HS-27A (cell line): ENCODE measurements at regions not wholly inside any gene's neighbourhood (a gene's known extent, or its start where the extent isn't known, plus 50 kb on each side); places are given as distances from the start of the nearest gene placed in this dataset.
"Not testable (repeated sequence)": the region's sequence is repeated elsewhere in the genome, so short reads cannot be mapped to it uniquely, and the experiment has no call there.

Experiments used
- DNase-seq: peaks from one replicate; pipeline ENCODE4 v3.0.0-alpha.2; 2012; ENCODE audit warnings: low read depth, missing footprints

DNA sequence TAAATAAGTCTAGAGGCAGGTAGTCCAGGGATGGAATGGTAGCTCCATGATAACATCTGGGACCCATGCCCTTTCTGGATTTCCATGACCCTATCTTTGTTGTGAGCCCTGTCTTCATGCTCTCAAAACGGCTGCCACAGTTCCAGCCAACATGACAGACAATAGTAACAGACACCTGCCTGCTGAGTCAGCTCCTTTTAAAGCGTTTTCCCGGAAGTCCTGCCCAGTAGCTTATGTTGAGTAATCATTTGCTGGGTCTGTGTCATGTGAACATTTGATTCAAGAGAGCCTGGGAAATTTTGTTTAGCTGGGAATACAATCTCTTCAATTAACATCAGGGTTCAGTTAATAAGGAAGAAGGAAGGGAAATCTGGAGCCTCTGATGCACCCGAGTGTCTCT lies 262.2 kb upstream of the SULF2 start:
- no peak for DNase-seq

GRCh38 chr20:48042628-48043027 lies 257.3 kb upstream of the SULF2 start:
- no peak for DNase-seq

DNA sequence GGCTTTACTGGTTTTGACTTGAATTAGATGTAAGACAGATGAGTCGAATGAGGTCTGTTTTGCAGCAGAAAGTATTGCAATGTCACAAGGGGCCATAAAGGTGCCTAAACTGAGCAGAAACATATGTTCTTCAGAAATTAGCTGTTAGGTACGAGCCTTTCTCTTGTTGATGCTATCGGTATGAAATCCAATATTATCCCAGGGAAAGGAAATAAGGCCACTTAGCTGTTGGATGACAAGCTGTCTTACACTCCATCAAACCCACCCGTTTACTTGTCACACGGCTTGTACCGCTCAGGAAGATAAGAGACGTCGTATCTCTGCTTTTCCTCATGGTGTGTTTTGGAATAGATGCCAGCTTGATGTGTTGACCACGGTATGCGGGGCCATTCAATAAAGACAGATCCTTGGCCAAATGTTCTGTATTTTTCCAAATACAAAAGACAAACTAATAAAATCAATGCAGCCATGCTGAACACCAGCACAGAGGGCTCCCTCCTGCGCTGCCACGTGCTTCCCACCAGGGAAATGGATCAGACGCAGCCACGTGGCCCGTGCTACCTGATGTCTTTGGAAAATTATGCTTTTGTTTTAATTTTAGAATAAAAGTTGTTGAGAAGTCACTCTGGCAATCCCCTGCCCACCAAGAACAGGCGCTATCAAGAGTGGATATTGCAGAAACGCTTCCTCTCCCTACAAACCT lies 255.9 kb upstream of the SULF2 start:
- no peak for DNase-seq

DNA sequence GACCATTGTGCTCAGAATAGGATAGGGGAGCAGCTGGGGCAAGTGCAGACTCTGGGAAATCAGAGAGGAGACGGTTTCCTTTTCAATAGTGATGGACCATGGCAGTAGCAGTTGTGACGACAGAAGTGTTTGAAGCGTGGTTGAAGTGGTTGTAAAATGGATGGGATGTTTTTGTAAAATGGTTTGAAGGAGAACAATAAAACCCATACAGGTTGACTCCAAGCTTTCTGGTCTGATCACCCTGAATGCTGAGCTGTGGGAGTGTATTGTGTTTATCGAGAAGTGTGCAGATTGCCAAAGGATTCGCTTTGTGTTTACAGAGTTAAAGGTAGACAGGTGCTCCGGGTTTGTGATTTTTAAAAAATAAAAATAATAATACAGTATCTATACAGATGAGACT lies 255.2 kb upstream of the SULF2 start:
- no peak for DNase-seq

- DNase-seq = no peak
Observed at GRCh38 chr20:48040051-48040450, 254.8 kb upstream of the SULF2 start.

- DNase-seq = no peak
Observed at GRCh38 chr20:48039514-48039913, 254.2 kb upstream of the SULF2 start.

DNA sequence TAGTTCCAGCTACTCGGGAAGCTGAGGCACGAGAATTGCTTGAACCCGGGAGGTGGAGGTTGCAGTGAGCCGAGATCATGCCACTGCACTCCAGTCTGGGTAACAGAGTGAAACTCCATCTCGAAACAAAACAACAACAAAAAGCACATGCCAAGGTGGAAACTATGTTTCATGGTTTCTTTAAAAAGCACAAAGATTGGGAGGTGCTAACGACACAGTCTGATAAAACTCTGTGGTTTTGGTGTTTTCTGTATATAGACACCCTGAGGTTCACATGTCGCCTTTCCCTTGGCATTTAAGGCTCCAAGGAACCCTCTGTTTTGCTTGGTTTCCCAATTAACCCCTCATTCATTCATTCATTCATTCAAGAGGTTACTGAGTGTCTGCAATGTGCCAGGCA lies 253.4 kb upstream of the SULF2 start:
- no peak for DNase-seq

DNA sequence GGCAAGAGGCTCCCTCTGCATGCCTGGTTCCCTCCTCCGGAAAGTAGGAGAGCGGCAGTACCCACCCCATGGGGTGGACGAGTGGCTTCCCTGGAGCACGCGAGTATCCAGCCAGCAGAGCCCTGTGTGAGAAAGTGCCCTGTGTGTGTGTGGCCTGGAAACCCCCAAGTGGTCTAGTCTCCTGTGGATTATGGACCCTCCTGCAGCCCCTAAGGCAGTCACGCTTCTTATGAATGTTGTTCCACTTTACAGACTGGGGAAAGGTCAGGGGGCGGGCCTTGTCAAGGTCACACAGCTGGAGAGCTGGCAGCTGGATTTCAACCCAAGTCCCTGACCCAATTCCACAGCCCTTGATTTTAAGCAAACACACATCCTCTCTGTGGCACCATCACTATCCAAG lies 252.5 kb upstream of the SULF2 start:
- not testable (repeated sequence) for DNase-seq

DNA sequence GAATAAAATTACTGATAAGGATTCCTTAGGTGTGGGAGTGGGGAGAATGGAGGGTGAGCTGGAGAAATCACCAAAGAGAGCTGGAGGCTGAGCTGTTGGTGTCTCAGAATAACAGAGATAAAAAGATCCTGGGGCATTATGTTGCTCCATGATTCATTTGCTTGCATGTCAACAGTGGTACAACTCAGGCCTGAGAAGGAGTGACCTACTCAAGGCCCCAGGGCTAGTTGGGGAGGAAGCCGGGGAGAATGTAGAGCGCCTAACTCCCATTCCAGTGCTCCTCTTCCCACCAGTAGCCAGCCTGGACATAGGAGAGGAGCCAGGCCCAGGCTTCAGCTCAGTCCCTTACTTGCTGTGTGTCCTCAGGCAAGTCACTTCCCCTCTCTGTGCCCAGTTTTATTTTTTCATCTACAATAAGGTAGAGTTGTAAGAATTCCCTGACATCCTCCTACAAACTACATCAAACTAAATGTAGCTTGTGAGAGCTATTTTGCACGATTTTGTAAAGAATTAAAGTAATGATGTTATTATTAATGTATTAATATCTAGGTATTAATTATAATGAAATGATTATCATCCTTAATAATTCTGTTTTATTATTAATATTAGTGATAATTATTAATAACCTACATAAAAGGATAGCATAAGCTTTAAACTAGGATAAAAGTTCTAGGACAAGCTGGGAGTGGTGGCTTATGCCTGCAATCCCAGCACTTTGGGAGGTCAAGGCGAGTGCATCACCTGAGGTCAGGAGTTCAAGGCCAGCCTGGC lies 250.9 kb upstream of the SULF2 start:
- DNase-seq = no peak

DNA sequence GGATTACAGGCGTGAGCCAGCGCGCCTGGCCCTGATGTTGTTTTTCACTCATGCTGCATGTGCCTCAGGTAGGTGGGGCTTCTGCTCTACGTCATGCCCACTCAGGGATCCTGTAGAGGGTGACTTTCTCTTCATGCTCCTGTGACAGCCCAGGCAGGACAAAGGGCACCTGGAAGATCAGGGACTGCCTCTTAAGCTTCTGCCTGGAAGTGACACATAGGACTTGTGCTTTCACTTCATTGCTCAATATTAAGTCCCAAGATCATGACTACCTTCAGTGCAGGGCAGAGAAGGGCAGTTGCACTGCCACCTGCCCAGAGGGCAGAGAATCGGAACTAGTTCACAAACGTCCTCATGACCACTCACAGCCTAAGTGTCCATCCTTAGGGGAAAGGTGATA lies 249.5 kb upstream of the SULF2 start:
- DNase-seq = no peak

DNA sequence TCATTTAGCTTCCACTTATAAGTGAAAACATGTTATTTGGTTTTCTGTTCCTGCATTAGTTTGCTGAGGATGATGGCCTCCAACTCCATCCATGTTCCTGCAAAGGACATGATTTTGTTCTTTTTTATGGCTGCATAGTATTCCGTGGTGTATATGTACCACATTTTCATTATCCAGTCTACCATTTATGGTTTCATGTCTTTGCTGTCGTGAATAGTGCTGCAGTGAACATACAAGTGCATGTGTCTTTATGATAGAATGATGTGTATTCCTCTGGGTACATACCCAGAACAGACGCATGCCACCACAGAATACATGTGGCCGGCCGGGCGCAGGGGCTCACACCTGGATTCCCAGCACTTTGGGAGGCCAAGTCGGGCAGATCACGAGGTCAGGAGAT lies 247.7 kb upstream of the SULF2 start:
- not testable (repeated sequence) for DNase-seq

GRCh38 chr20:48031122-48031521 lies 245.8 kb upstream of the SULF2 start:
- no peak for DNase-seq

- DNase-seq = no peak
Observed at GRCh38 chr20:48026981-48027592, 241.8 kb upstream of the SULF2 start.

GRCh38 chr20:48025661-48026060 lies 240.4 kb upstream of the SULF2 start:
- DNase-seq = no peak

DNA sequence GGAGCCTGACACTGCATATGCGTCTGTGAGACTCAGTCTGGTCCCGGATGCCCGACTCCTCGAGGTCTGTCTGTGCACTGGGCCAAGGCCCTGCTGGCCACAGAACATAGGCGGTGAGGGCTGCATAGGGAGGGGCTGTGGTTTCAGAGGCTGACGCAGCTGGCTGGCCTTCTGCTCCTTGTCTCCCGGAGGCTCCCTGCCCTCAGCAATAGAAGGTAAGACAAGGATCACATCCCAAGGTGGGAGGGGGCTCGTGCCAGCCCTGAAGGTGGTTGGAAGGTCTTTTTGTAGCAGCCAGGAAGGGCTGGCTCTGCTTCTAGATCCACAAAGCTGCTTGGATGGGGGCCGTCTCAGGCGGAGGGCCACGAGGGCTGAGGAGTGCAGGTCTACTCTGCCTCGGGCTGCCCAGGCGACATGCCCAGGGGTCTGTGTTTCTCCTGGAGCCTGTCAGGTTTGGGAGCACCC lies 239.8 kb upstream of the SULF2 start:
- DNase-seq = peak; percentile 2

DNA sequence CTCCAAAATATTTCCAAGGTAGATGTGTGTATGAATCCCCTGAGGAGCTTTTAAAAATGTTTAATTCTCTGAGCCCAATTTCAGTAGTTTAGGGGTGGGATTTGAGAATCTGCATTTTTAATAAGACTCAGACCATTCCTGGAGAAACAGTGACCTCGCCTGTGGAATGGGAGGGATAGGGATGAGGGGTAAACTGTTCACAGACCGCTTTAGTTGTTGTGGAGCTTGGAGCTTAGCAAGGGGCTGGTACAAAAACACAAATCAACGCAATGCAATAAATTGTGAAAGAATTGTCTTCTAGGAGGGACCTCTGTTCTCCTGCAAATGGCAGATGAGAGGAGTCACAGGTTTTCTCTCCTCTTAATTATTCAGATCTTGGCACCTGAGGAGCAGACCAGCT lies 239.3 kb upstream of the SULF2 start:
- DNase-seq = no peak

- DNase-seq = not testable (repeated sequence)
Observed at GRCh38 chr20:48020696-48021095, 235.4 kb upstream of the SULF2 start.

DNA sequence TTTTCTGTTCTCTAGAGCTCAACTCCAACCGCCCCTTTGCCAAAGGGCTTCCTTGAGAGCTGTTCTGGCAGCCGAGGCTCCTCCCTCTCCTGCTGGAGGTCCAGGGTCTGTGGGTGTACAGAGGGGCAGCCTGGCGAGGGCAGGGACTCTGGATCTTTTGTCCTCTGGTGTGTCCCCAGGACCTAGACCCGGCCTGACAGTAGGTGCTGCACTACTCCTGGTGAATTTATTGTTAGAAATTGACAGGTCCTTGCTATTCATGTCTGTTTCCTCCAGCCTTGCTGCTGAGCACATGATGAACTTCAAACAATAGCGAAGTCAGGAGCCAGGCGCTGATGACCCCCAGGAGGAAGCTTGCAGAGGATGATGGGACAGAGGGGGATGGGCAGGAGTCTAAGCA lies 234.7 kb upstream of the SULF2 start:
- DNase-seq = no peak

DNA sequence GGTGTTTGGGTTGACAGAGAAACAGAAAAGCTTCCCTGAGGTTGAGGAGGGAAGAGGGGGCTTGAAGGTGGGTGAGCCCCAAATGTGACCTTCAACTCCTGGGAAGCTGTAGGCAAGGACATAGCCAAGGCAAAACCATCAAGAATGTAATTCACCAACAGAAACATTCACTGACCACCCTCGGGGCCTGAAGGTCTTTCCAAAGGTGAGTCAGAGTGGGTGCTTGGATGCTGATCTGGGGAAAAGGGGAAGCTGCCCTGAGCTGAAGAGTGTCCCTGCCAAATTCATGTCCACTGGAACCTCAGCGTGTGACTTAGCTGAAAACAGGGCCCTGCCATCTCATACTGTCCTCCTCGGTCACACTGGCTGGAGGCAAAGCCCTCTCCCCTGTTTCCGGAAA lies 234.2 kb upstream of the SULF2 start:
- no peak for DNase-seq

DNA sequence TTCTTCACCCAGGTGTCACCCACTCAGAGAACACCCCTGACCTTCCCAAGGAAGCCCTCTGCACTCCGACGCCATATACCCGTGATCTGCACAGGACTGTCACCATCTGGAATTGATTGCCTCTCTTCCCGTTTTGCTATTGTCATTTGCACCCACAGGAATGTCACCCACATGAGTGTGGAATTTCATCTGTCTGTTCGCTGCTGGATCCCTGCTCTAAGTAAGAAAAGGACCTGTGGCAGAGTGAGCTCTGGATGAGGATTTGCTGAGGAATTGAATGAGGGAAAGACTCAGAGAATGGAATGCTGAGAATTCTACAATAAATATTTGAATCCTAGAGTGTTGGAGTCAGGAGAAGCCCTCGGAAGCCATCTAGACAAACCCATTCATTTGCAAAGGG lies 233.6 kb upstream of the SULF2 start:
- DNase-seq = not testable (repeated sequence)

DNA sequence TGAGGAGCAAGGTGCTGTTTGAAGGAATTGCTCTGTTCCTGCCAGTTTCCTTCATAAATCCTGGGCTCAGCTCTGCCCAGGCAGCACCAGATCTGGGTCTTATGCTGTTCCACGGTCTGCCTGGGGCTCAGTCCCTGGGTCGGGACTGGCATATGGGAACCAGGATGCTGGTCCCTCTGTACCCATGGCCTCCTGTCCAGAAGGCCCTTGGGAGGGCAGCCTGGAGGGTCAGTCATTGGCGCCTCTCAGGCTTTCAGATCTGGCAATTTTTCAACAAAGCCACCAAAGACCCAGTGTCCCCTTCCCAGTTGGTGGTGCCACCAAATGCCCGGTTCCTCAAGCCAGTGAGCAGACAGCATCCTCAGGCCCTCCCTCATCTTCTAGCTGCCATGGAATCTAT lies 232.7 kb upstream of the SULF2 start:
- DNase-seq = no peak

GRCh38 chr20:48017509-48017908 lies 232.2 kb upstream of the SULF2 start:
- no peak for DNase-seq
